Esophagus muscularis mucosa (tissue), 4 donors: ENCODE measurements at regions not wholly inside any gene's neighbourhood (a gene's known extent, or its start where the extent isn't known, plus 50 kb on each side); places are given as distances from the start of the nearest gene placed in this dataset.
"Not testable (repeated sequence)": the region's sequence is repeated elsewhere in the genome, so short reads cannot be mapped to it uniquely, and the experiment has no call there.

Experiments used
- DNase-seq: peaks from one replicate; pipeline ENCODE4 v3.0.0-alpha.2; 2017; ENCODE audit errors: extremely low spot score
- H3K27ac ChIP-seq, 4 donors: fragments of 200-600 bp; sonication (generic); replicated peaks in 1 of 4; 1 replicate in 3 of 4; 2 replicates in 1 of 4; pipeline ENCODE4 v1.5.1; 2016 to 2019; ENCODE audit warnings: mild to moderate bottlenecking in 1 of 4
- H3K27me3 ChIP-seq, 4 donors: fragments of 200-600 bp; sonication (generic); one replicate each; pipeline versions ENCODE4 v1.5.1 to v1.6.0; 2016 to 2019
- H3K36me3 ChIP-seq, 4 donors: fragments of 200-600 bp; sonication (generic); one replicate each; pipeline ENCODE4 v1.5.1; 2016 to 2019
- H3K4me1 ChIP-seq, 4 donors: fragments of 200-600 bp; sonication (generic); one replicate each; pipeline ENCODE4 v1.5.1; 2016 to 2019
- H3K4me3 ChIP-seq, 4 donors: fragments of 200-600 bp; sonication (generic); 1 replicate in 2 of 4; 2 replicates in 2 of 4; pipeline ENCODE4 v1.5.1; 2016 to 2019; ENCODE audit warnings: mild to moderate bottlenecking in 4 of 4, moderate library complexity in 1 of 4
- H3K9me3 ChIP-seq, 4 donors: fragments of 200-600 bp; sonication (generic); 1 replicate in 3 of 4; 2 replicates in 1 of 4; pipeline ENCODE4 v1.5.1; 2016 to 2019
- WGBS: methylation state at CpG from one replicate; pipeline ENCODE4 v1.1.5; 2018; 5-methylcytosine and 5-hydroxymethylcytosine counted together
- intact Hi-C: fragments of 100-400 bp; cut with DNase I; formaldehyde crosslinking; loops from one replicate; pipeline ENCODE4 v1.15.1; 2023

GRCh38 chr9:42335984-42336657 is 152.7 kb downstream of the SPATA31A6 start:
- H3K9me3 ChIP-seq, H3K36me3 ChIP-seq, H3K4me3 ChIP-seq, H3K27me3 ChIP-seq, H3K27ac ChIP-seq, intact Hi-C loops, DNase-seq, H3K4me1 ChIP-seq: not testable (repeated sequence)
- 80% methylated on average over 7 of the region's 7 CpGs for WGBS

- WGBS = 89% methylated on average over 4 of the region's 4 CpGs
These were observed 154.8 kb downstream of the SPATA31A6 start for GRCh38 chr9:42338275-42338674.

GRCh38 chr9:42339671-42340434 is 156.4 kb downstream of the SPATA31A6 start:
- H3K27me3 ChIP-seq, intact Hi-C loops, H3K27ac ChIP-seq, DNase-seq, H3K36me3 ChIP-seq, H3K4me1 ChIP-seq, H3K9me3 ChIP-seq, H3K4me3 ChIP-seq: not testable (repeated sequence)
- WGBS = 88% methylated on average over 2 of the region's 2 CpGs

More at GRCh38 chr9:42338275-42338674, 154.8 kb downstream of the SPATA31A6 start:
- H3K4me1 ChIP-seq, H3K9me3 ChIP-seq, DNase-seq, H3K27ac ChIP-seq, H3K36me3 ChIP-seq, H3K4me3 ChIP-seq, intact Hi-C loops, H3K27me3 ChIP-seq: not testable (repeated sequence)

- intact Hi-C loops, H3K27ac ChIP-seq, H3K4me3 ChIP-seq, H3K4me1 ChIP-seq, H3K27me3 ChIP-seq, H3K36me3 ChIP-seq, H3K9me3 ChIP-seq, DNase-seq: not testable (repeated sequence)
These were observed 156.9 kb downstream of the SPATA31A6 start for GRCh38 chr9:42340435-42340723.

- H3K27ac ChIP-seq, H3K36me3 ChIP-seq, H3K9me3 ChIP-seq, H3K4me1 ChIP-seq, intact Hi-C loops, DNase-seq, H3K27me3 ChIP-seq, H3K4me3 ChIP-seq: not testable (repeated sequence)
- 85% methylated on average over 7 of the region's 7 CpGs for WGBS
These were observed 158.4 kb downstream of the SPATA31A6 start for GRCh38 chr9:42341860-42342259.

GRCh38 chr9:42342297-42342696 is 158.8 kb downstream of the SPATA31A6 start:
- H3K36me3 ChIP-seq, intact Hi-C loops, H3K9me3 ChIP-seq, H3K4me3 ChIP-seq, H3K4me1 ChIP-seq, H3K27me3 ChIP-seq, H3K27ac ChIP-seq, DNase-seq: not testable (repeated sequence)
- 97% methylated on average over 5 of the region's 7 CpGs for WGBS

GRCh38 chr9:42344508-42344907 is 161.0 kb downstream of the SPATA31A6 start:
- 98% methylated on average over 4 of the region's 6 CpGs for WGBS
- H3K27ac ChIP-seq, intact Hi-C loops, H3K27me3 ChIP-seq, DNase-seq, H3K9me3 ChIP-seq, H3K36me3 ChIP-seq, H3K4me3 ChIP-seq, H3K4me1 ChIP-seq: not testable (repeated sequence)

- H3K4me1 ChIP-seq, DNase-seq, H3K27me3 ChIP-seq, H3K36me3 ChIP-seq, H3K4me3 ChIP-seq, H3K9me3 ChIP-seq, intact Hi-C loops, H3K27ac ChIP-seq: not testable (repeated sequence)
- no CpG with 5 or more reads among the region's 2 CpGs for WGBS
These were observed 163.5 kb downstream of the SPATA31A6 start for GRCh38 chr9:42346916-42347315.

- H3K36me3 ChIP-seq, H3K4me1 ChIP-seq, DNase-seq, H3K27me3 ChIP-seq, H3K9me3 ChIP-seq, H3K27ac ChIP-seq, H3K4me3 ChIP-seq, intact Hi-C loops: not testable (repeated sequence)
These were observed 165.7 kb downstream of the SPATA31A6 start for GRCh38 chr9:42349181-42349580.

- H3K27ac ChIP-seq, H3K27me3 ChIP-seq, intact Hi-C loops, H3K9me3 ChIP-seq, DNase-seq, H3K36me3 ChIP-seq, H3K4me1 ChIP-seq, H3K4me3 ChIP-seq: not testable (repeated sequence)
- no CpG with 5 or more reads among the region's 2 CpGs for WGBS
These were observed 167.0 kb downstream of the SPATA31A6 start for GRCh38 chr9:42350412-42350811.

GRCh38 chr9:42357604-42358373 is 174.3 kb downstream of the SPATA31A6 start:
- 45% methylated on average over 20 of the region's 40 CpGs for WGBS

GRCh38 chr9:42358626-42359247 is 175.3 kb downstream of the SPATA31A6 start:
- intact Hi-C loops, H3K4me3 ChIP-seq, H3K4me1 ChIP-seq, H3K9me3 ChIP-seq, H3K27me3 ChIP-seq, H3K27ac ChIP-seq, H3K36me3 ChIP-seq, DNase-seq: not testable (repeated sequence)
- WGBS = 29% methylated on average over 1 of the region's 2 CpGs

More at GRCh38 chr9:42357604-42358373, 174.3 kb downstream of the SPATA31A6 start:
- H3K4me3 ChIP-seq, DNase-seq, H3K27ac ChIP-seq, H3K36me3 ChIP-seq, H3K27me3 ChIP-seq, H3K9me3 ChIP-seq, H3K4me1 ChIP-seq, intact Hi-C loops: not testable (repeated sequence)
